ENCODE measurements at regions not wholly inside any gene's neighbourhood (a gene's known extent, or its start where the extent isn't known, plus 50 kb on each side); places are given as distances from the start of the nearest gene placed in this dataset.

- Histone ChIP-seq H3K9me2 (replicated peaks; ENCODE audit: control insufficient read depth, low read length) (no peaks in the 10 kb centered on the region), H3K4me2 (ENCODE audit: low read length) (no peak overlapping the region), H3K79me2 (ENCODE audit: control insufficient read depth, low read length) (no peaks in the 10 kb centered on the region), H4K20me1 (ENCODE audit: control insufficient read depth, insufficient read depth, low read depth, low read length) (no peaks in the 10 kb centered on the region), H3K9me3 (ENCODE audit: control insufficient read depth, insufficient read depth, low read length) (no peaks in the 10 kb centered on the region), H3K27ac (ENCODE audit: low read depth, low read length) (no peak overlapping the region), H3K36me3 (ENCODE audit: control insufficient read depth, low read length) (no peaks in the 10 kb centered on the region), H3F3A (ENCODE audit: control insufficient read depth, insufficient read depth) (no peaks in the 10 kb centered on the region), H3K27me3 (ENCODE audit: control insufficient read depth, low read length) (peaks cover 3% of the 10 kb centered on the region), H3K4me3 (ENCODE audit: low read length) (no peak overlapping the region), H3K4me1 (ENCODE audit: control insufficient read depth, low read length) (no peaks in the 10 kb centered on the region)
- TF ChIP-seq EZH2phosphoT487 (IDR thresholded peaks at IDR 0.05; ENCODE audit: borderline replicate concordance, low read length), result no peak
These were observed 54.7 kb upstream of the SMAD6 start for GRCh38 chr15:66647358-66647757.

- Histone ChIP-seq H3K9me3 (ENCODE audit: control insufficient read depth, insufficient read depth, low read length) (no peaks in the 10 kb centered on the region), H3K9me2 (replicated peaks; ENCODE audit: control insufficient read depth, low read length) (no peaks in the 10 kb centered on the region), H3K36me3 (ENCODE audit: control insufficient read depth, low read length) (no peaks in the 10 kb centered on the region), H3K4me1 (ENCODE audit: control insufficient read depth, low read length) (no peaks in the 10 kb centered on the region), H3K4me2 (ENCODE audit: low read length) (no peak overlapping the region), H3K27me3 (ENCODE audit: control insufficient read depth, low read length) (peaks cover 3% of the 10 kb centered on the region), H3K79me2 (ENCODE audit: control insufficient read depth, low read length) (no peaks in the 10 kb centered on the region), H3K4me3 (ENCODE audit: low read length) (no peak overlapping the region), H3K27ac (ENCODE audit: low read depth, low read length) (no peak overlapping the region), H3F3A (ENCODE audit: control insufficient read depth, insufficient read depth) (no peaks in the 10 kb centered on the region), H4K20me1 (ENCODE audit: control insufficient read depth, insufficient read depth, low read depth, low read length) (no peaks in the 10 kb centered on the region)
- TF ChIP-seq, protein P1, sequence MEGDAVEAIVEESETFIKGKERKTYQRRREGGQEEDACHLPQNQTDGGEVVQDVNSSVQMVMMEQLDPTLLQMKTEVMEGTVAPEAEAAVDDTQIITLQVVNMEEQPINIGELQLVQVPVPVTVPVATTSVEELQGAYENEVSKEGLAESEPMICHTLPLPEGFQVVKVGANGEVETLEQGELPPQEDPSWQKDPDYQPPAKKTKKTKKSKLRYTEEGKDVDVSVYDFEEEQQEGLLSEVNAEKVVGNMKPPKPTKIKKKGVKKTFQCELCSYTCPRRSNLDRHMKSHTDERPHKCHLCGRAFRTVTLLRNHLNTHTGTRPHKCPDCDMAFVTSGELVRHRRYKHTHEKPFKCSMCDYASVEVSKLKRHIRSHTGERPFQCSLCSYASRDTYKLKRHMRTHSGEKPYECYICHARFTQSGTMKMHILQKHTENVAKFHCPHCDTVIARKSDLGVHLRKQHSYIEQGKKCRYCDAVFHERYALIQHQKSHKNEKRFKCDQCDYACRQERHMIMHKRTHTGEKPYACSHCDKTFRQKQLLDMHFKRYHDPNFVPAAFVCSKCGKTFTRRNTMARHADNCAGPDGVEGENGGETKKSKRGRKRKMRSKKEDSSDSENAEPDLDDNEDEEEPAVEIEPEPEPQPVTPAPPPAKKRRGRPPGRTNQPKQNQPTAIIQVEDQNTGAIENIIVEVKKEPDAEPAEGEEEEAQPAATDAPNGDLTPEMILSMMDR (IDR thresholded peaks at IDR 0.05; ENCODE audit: low read depth, low read length, poor library complexity, severe bottlenecking), result no peak
- no peak for TF ChIP-seq EZH2phosphoT487 (IDR thresholded peaks at IDR 0.05; ENCODE audit: borderline replicate concordance, low read length)
These were observed 53.4 kb upstream of the SMAD6 start for GRCh38 chr15:66648588-66648987.

DNA sequence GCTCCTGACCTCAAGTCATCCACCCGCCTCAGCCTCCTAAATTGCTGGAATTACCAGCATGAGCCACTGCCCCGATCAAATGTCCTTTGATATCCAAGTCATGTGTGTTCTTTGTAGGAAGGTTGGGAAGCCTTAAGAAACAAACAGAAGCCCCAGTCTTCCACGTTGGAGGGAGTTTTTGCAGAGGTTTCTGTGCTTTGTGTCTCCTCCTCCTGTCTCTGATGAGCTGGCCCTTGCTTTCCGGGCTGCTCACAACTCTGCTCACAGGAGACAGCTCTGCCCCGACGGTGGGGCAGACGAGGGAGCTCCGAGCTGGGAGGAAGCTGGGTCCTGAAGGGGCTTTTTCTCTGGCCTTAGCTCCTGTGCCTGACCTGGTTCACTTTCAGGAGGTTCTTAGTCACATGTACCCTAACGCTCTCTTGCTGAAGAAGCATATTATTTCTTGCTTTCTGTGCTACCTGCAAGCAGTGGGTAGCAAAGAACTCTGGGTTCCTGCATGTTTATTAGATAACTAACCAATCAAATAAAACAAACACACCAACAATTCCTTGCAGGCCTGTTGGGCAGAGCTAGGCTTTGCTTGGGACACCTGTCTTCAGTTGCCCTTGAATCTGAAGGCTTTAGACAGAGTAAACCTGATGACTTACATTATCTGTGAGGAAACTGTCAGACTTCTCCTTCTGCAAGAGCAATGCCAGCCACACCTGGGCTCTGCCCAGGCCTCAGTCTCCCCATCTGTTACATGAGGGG lies 52.6 kb upstream of the SMAD6 start:
- H3F3A ChIP-seq (ENCODE audit: control insufficient read depth, insufficient read depth), result no peaks in the 10 kb centered on the region
- H3K36me3 ChIP-seq (ENCODE audit: control insufficient read depth, low read length), result no peaks in the 10 kb centered on the region
- TF ChIP-seq, protein P1 (IDR thresholded peaks at IDR 0.05; ENCODE audit: low read depth, low read length, poor library complexity, severe bottlenecking), result no peak
- no peak for TF ChIP-seq EZH2phosphoT487 (IDR thresholded peaks at IDR 0.05; ENCODE audit: borderline replicate concordance, low read length)
- no peaks in the 10 kb centered on the region for H3K79me2 ChIP-seq (ENCODE audit: control insufficient read depth, low read length)
- no peaks in the 10 kb centered on the region for H3K9me3 ChIP-seq (ENCODE audit: control insufficient read depth, insufficient read depth, low read length)
- 0 out of 2 replicates have a peak, but pooled peaks cover 2% of the 10 kb centered on the region for H3K4me1 ChIP-seq (ENCODE audit: control insufficient read depth, low read length)
- H3K4me2 ChIP-seq (ENCODE audit: low read length), result no peak overlapping the region
- H3K4me3 ChIP-seq (ENCODE audit: low read length), result no peak overlapping the region
- no peaks in the 10 kb centered on the region for H3K9me2 ChIP-seq (replicated peaks; ENCODE audit: control insufficient read depth, low read length)
- peaks cover 8% of the 10 kb centered on the region for H3K27me3 ChIP-seq (ENCODE audit: control insufficient read depth, low read length)
- H3K27ac ChIP-seq (ENCODE audit: low read depth, low read length), result no peak overlapping the region
- H4K20me1 ChIP-seq (ENCODE audit: control insufficient read depth, insufficient read depth, low read depth, low read length), result no peaks in the 10 kb centered on the region

DNA sequence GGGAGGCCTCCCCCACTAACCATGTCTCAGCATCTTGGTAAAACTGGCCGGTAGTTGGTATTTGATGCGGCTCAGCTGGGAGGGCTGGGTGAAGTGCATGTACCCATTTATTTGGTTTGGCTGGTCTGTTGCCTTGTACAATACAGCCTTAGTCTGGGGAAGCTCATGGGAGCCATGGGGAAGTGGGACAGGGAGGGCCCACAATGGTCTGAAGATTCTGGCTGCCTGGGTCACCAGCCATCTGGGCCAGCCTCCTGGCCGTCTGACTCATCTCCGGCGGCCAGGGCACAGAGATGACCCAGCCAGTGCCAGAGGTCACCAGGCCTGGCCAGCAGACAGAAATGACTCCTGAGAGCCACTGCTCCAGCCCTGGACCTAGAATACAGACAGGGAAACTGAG lies 51.6 kb upstream of the SMAD6 start:
- H3K27me3 ChIP-seq (ENCODE audit: control insufficient read depth, low read length), result peaks cover 16% of the 10 kb centered on the region
- H3K4me2 ChIP-seq (ENCODE audit: low read length), result no peak overlapping the region
- TF ChIP-seq EZH2phosphoT487 (IDR thresholded peaks at IDR 0.05; ENCODE audit: borderline replicate concordance, low read length), result no peak
- TF ChIP-seq, protein P1 (IDR thresholded peaks at IDR 0.05; ENCODE audit: low read depth, low read length, poor library complexity, severe bottlenecking), result no peak
- no peaks in the 10 kb centered on the region for H3K36me3 ChIP-seq (ENCODE audit: control insufficient read depth, low read length)
- no peaks in the 10 kb centered on the region for H3K79me2 ChIP-seq (ENCODE audit: control insufficient read depth, low read length)
- no peaks in the 10 kb centered on the region for H3F3A ChIP-seq (ENCODE audit: control insufficient read depth, insufficient read depth)
- no peaks in the 10 kb centered on the region for H4K20me1 ChIP-seq (ENCODE audit: control insufficient read depth, insufficient read depth, low read depth, low read length)
- H3K4me3 ChIP-seq (ENCODE audit: low read length), result no peak overlapping the region
- H3K27ac ChIP-seq (ENCODE audit: low read depth, low read length), result no peak overlapping the region
- no peaks in the 10 kb centered on the region for H3K9me3 ChIP-seq (ENCODE audit: control insufficient read depth, insufficient read depth, low read length)
- 0 out of 2 replicates have a peak, but pooled peaks cover 5% of the 10 kb centered on the region for H3K4me1 ChIP-seq (ENCODE audit: control insufficient read depth, low read length)
- no peaks in the 10 kb centered on the region for H3K9me2 ChIP-seq (replicated peaks; ENCODE audit: control insufficient read depth, low read length)
